ENCODE measurements at regions not wholly inside any gene's neighbourhood (a gene's known extent, or its start where the extent isn't known, plus 50 kb on each side); places are given as distances from the start of the nearest gene placed in this dataset.
"Not testable (repeated sequence)": the region's sequence is repeated elsewhere in the genome, so short reads cannot be mapped to it uniquely, and the experiment has no call there.

DNA sequence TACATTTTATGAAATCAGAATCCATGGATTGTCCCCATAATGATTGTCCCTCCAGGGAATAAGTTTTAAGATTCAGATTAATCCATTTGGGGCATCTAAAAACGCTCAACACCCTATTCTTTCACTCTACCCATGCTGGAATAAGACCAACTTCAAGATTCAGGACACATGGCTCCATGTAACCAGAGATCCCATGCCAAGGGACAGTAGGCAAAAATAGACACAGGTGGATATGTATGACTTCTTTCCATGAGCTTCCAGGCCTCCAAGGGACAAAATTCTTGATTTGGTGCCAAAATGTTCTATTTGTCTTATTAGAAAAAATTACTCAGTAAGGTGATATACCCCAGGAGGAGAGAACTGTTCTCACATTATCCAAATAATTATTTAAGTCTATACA lies 178.8 kb downstream of the NRIP1 start:
- Histone ChIP-seq H2AFZ (ENCODE audit: control insufficient read depth, low read length) (no peak overlapping the region), H3K4me3 (ENCODE audit: control insufficient read depth in 2 of 3, extremely low read depth in 1 of 3, insufficient read depth in 2 of 3, low read depth in 1 of 3, low read length in 3 of 3) (no peak overlapping the region), H4K20me1 (ENCODE audit: control insufficient read depth, extremely low read depth, insufficient read depth, low read length) (no peaks in the 10 kb centered on the region), H3K27ac (ENCODE audit: control insufficient read depth, insufficient read depth, low read length) (no peak overlapping the region), H3K9me3 (ENCODE audit: control insufficient read depth, low read depth, low read length) (no peaks in the 10 kb centered on the region), H3K4me1 (ENCODE audit: control insufficient read depth, extremely low read depth, insufficient read depth, low read length) (no peaks in the 10 kb centered on the region), H3K9ac (ENCODE audit: control insufficient read depth, extremely low read depth, insufficient read depth, low read length) (no peak overlapping the region), H3K79me2 (ENCODE audit: control insufficient read depth, insufficient read depth, low read length) (no peaks in the 10 kb centered on the region), H3K27me3 (ENCODE audit: control insufficient read depth, extremely low read depth, insufficient read depth, low read length) (no peaks in the 10 kb centered on the region), H3K4me2 (ENCODE audit: control insufficient read depth, extremely low read depth, insufficient read depth, low read depth, low read length) (no peak overlapping the region), H3K36me3 (ENCODE audit: control insufficient read depth in 2 of 2, extremely low read depth in 1 of 2, insufficient read depth in 2 of 2, low read length in 2 of 2) (no peaks in the 10 kb centered on the region), H3K9me1 (ENCODE audit: control insufficient read depth, extremely low read depth, insufficient read depth, low read length) (no peaks in the 10 kb centered on the region)
- dilution Hi-C loops (cut with MboI; ENCODE audit: extremely low pct_ligation_motif_present, low sequenced_read_pairs), result no loop called here
- TF ChIP-seq, protein P1, sequence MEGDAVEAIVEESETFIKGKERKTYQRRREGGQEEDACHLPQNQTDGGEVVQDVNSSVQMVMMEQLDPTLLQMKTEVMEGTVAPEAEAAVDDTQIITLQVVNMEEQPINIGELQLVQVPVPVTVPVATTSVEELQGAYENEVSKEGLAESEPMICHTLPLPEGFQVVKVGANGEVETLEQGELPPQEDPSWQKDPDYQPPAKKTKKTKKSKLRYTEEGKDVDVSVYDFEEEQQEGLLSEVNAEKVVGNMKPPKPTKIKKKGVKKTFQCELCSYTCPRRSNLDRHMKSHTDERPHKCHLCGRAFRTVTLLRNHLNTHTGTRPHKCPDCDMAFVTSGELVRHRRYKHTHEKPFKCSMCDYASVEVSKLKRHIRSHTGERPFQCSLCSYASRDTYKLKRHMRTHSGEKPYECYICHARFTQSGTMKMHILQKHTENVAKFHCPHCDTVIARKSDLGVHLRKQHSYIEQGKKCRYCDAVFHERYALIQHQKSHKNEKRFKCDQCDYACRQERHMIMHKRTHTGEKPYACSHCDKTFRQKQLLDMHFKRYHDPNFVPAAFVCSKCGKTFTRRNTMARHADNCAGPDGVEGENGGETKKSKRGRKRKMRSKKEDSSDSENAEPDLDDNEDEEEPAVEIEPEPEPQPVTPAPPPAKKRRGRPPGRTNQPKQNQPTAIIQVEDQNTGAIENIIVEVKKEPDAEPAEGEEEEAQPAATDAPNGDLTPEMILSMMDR (optimal IDR thresholded peaks at IDR 0.05 in 1 of 3, IDR thresholded peaks at IDR 0.05 in 1 of 3, conservative IDR thresholded peaks at IDR 0.05 in 1 of 3; ENCODE audit: extremely low read depth in 1 of 3, insufficient read depth in 2 of 3, low read length in 3 of 3), result no peak
- TF ChIP-seq EZH2 (IDR thresholded peaks at IDR 0.05; ENCODE audit: low read length), result no peak
- DNase-seq (ENCODE audit: low read depth, low spot score), result no peak
- FAIRE-seq, result no peak

DNA sequence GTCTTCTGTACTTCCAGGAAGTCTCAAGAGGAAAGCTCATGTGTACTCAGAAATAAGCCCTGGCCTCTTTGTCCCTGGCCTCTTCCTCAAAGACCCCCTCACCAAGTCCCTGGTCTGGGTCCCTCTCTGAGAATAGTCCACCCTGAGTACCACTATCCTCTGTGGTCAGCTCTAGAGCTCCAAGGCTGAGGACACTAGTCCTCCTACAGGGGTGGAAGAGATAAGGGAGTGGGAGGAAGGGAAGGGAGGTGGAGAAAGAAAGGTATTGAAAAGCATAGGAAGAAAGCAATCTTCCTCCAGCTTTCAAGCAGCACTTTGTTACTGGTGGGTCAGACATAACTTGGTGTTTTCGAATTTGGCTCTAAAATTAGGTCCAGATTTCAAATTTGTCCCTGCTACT lies 181.4 kb downstream of the NRIP1 start:
- Histone ChIP-seq H3K27ac (ENCODE audit: control insufficient read depth, insufficient read depth, low read length) (no peak overlapping the region), H3K9me3 (ENCODE audit: control insufficient read depth, low read depth, low read length) (no peaks in the 10 kb centered on the region), H3K9ac (ENCODE audit: control insufficient read depth, extremely low read depth, insufficient read depth, low read length) (no peak overlapping the region), H3K4me2 (ENCODE audit: control insufficient read depth, extremely low read depth, insufficient read depth, low read depth, low read length) (no peak overlapping the region), H3K9me1 (ENCODE audit: control insufficient read depth, extremely low read depth, insufficient read depth, low read length) (no peaks in the 10 kb centered on the region), H3K27me3 (ENCODE audit: control insufficient read depth, extremely low read depth, insufficient read depth, low read length) (no peaks in the 10 kb centered on the region), H3K4me3 (ENCODE audit: control insufficient read depth in 2 of 3, extremely low read depth in 1 of 3, insufficient read depth in 2 of 3, low read depth in 1 of 3, low read length in 3 of 3) (no peak overlapping the region), H3K36me3 (ENCODE audit: control insufficient read depth in 2 of 2, extremely low read depth in 1 of 2, insufficient read depth in 2 of 2, low read length in 2 of 2) (no peaks in the 10 kb centered on the region), H2AFZ (ENCODE audit: control insufficient read depth, low read length) (no peak overlapping the region), H3K79me2 (ENCODE audit: control insufficient read depth, insufficient read depth, low read length) (no peaks in the 10 kb centered on the region), H4K20me1 (ENCODE audit: control insufficient read depth, extremely low read depth, insufficient read depth, low read length) (no peaks in the 10 kb centered on the region), H3K4me1 (ENCODE audit: control insufficient read depth, extremely low read depth, insufficient read depth, low read length) (peaks cover 14% of the 10 kb centered on the region)
- FAIRE-seq, result no peak
- no peak for TF ChIP-seq EZH2 (IDR thresholded peaks at IDR 0.05; ENCODE audit: low read length)
- TF ChIP-seq, protein P1 (optimal IDR thresholded peaks at IDR 0.05 in 1 of 3, IDR thresholded peaks at IDR 0.05 in 1 of 3, conservative IDR thresholded peaks at IDR 0.05 in 1 of 3; ENCODE audit: extremely low read depth in 1 of 3, insufficient read depth in 2 of 3, low read length in 3 of 3), result no peak
- DNase-seq (ENCODE audit: low read depth, low spot score), result no peak
- dilution Hi-C loops (cut with MboI; ENCODE audit: extremely low pct_ligation_motif_present, low sequenced_read_pairs), result no loop called here

DNA sequence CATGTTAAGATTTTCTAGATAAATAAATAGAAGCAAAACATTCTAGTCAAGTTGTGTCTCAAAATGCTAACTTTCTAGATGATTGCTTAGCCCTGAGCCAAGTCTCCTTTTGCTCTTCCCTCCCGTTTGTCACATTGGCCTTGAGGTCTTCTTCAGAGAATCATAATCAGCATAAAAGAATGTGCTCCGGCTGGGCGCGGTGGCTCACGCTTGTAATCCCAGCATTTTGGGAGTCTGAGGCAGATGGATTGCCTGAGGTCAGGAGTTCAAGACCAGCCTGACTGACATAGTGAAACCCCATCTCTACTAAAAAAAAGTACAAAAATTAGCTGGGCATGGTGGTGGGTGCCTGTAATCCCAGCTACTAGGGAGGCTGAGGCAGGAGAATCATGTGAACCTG lies 182.3 kb downstream of the NRIP1 start:
- H3K79me2 ChIP-seq (ENCODE audit: control insufficient read depth, insufficient read depth, low read length); H3K4me3 ChIP-seq (ENCODE audit: control insufficient read depth in 2 of 3, extremely low read depth in 1 of 3, insufficient read depth in 2 of 3, low read depth in 1 of 3, low read length in 3 of 3): not testable (repeated sequence)
- H3K4me1 ChIP-seq (ENCODE audit: control insufficient read depth, extremely low read depth, insufficient read depth, low read length), result peaks cover 22% of the 10 kb centered on the region

More for the DNA sequence above, 182.3 kb downstream of the NRIP1 start:
- H3K9me1 ChIP-seq (ENCODE audit: control insufficient read depth, extremely low read depth, insufficient read depth, low read length); H3K36me3 ChIP-seq (ENCODE audit: control insufficient read depth in 2 of 2, extremely low read depth in 1 of 2, insufficient read depth in 2 of 2, low read length in 2 of 2); H3K4me2 ChIP-seq (ENCODE audit: control insufficient read depth, extremely low read depth, insufficient read depth, low read depth, low read length); FAIRE-seq; DNase-seq (ENCODE audit: low read depth, low spot score); H3K27me3 ChIP-seq (ENCODE audit: control insufficient read depth, extremely low read depth, insufficient read depth, low read length); H4K20me1 ChIP-seq (ENCODE audit: control insufficient read depth, extremely low read depth, insufficient read depth, low read length); dilution Hi-C loops (cut with MboI; ENCODE audit: extremely low pct_ligation_motif_present, low sequenced_read_pairs); H3K27ac ChIP-seq (ENCODE audit: control insufficient read depth, insufficient read depth, low read length); H3K9me3 ChIP-seq (ENCODE audit: control insufficient read depth, low read depth, low read length); H2AFZ ChIP-seq (ENCODE audit: control insufficient read depth, low read length); H3K9ac ChIP-seq (ENCODE audit: control insufficient read depth, extremely low read depth, insufficient read depth, low read length): not testable (repeated sequence)
